Activated naive CD4-positive, alpha-beta T cell (primary cell): ENCODE measurements at regions not wholly inside any gene's neighbourhood (a gene's known extent, or its start where the extent isn't known, plus 50 kb on each side); places are given as distances from the start of the nearest gene placed in this dataset.

Experiments
- DNase-seq, 4 experiments: peaks; one replicate each; lab custom pipeline; 2025; lab: John Stamatoyannopoulos, UW

DNA sequence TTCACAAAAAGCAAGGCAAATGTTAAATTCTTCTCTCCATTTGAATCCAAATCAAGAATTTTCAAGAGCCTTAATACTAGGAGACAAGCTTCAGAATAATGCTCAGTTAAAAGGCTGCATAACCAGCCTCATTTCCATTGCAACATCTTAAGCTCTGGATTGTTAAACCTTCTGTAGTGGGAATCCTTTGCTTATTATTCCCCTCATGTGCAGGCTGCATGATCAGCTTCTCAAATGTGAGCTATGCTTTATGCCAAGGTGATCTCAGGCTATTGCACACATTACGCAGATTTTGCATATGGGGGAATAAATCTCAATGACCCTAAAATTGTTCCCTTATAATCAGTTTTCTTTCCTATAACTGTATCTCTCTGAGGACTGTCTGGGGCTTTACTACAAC is 71.7 kb upstream of the CCDC196 start:
- DNase-seq = no peak

DNA sequence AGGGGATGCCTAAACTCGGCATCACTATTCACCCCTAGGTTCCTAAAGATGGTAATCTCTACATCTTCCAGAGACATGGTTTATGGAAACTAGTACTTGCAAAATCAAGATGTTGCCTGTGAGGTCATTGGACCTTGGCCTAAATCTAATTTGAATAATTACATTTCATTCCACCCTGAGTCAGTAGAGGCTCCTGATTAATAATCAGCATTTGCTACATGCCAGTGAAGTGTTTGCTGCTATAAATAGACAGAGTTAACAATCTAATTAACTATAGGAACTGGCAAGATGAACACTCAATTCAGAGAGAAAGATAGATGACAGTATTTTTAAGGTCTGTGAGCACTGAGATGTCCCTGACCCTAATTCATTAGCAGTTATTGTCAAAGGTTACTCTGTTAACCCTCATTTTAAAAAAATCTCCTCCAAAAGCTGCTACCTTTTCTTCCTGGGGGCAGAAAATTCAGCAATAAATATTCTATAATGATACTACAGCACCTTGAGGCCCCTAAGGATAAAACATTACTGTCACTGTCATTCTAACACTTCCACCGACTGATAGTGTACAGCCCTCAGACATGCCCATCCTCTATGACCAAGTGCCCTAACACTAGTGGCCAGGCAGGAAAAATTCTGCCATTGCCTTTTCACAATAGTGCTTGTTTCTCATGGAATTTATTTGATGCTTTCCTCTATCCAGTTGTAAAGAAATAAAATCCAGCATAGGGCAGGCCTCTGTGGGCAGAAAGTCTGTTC is 65.7 kb upstream of the CCDC196 start:
- no peak for DNase-seq

DNA sequence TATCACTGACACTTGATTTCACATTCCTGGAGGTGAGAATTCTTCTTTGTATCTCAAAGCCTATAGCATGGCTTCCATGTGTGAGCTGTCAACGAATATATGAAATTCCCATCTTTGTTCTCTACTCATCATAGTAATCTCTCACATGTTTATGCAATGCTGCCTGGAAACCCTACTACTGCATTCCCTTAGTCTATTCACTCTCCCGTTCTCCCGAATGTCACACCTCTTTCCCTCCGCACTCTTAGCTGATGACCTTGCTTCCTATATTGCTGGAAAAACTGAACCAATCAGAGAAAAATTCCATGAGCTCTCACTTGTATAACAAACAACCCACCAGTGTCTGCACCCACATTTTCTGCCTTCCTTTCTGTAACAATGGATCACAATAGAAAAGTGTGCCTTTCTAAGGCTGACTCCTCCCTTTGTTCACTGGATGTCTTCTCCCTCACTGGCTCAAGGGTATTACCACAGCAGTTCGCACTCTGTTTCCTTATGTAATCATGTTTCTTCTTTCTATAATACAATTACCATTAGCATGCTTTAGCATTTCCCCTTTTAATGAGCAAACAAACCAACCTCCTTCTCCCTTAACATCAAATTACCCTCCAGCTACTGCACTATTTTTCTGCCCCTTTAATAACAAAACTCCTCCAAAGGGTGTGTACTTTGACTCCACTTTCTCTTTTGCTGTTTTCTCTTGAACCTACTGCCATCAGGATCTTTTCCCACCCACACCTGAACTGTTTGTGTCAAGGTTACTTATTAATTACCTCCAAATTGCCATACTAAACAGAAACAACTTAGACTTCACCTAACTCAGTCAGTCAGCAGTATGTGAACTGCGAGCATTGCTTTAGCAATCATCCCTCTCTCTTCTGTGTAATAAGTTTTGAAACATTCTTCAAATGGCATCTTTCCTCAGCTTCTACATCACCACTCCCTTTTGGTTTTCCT is 63.9 kb upstream of the CCDC196 start:
- DNase-seq = no peak

DNA sequence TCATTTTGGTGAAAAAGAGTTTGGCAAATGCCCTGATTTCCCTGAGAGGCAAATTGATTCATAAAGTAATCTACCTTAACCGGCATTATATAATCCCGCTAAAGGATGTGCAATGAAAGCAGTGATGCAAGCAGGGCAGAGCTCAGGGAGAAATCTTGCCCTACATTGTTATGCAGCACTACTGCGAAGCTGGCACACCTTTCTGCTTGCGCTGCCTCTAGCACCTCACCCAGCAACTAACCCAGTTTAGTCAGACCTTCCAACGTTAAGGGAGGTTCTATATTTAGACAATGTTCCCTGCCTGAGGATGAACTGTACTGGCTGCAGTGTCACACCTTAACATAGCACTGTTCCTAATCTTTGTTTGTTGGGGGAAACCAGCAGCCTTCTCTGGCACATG is 60.8 kb upstream of the CCDC196 start:
- DNase-seq = no peak

DNA sequence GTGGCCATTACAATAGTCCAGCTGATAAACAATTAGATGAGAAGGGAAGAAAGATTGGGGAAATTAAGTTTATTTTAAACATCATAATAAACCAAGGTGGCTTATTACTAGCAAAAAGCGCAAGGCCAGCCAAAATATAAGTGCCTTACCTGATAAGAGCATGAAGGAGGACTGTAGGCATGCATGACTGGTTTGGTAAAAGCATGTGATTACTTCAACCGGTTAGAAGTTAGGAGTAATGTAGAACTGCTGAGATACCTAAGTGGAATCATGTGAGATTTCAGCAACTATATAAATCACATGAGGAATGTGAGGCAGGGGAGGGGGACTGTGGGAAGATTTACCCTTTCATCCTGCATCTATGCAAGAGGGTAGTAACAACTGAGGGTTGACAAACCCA is 59.7 kb upstream of the CCDC196 start:
- no peak for DNase-seq

DNA sequence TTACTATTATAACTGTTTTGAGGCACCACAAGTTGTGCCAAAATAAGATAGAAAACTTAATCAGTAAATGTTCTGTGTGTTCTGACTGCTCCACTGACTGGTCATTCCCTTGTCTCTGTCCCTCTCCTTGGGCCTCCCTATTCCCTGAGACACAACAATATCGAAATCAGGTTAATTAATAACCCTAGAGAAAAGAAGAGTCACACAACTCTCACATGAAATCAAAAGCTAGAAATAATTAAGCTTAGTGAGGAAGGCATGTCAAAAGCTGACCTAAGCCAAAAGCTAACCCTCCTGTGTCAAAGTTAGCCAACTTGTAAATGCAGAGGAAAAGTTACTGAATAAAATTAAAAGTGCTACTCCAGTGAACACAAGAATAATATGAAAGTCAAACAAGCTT is 53.8 kb upstream of the CCDC196 start:
- no peak for DNase-seq

DNA sequence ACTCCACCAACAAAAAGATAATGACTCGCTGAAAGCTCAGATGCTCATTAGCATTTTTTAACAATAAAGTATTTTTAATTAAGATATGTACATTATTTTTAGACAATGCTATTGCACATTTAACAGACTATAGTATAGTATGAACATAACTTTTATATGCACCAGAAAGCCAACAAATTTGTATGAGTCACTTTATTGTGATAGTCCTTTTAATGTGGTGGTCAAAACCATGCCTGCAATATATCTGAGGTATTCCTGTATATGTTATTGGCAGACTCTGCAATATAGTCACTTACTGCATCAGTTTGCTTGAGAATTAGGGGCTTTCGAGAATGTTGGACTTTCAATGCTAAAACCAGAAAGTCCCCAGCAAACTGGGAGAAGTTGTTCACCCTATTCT is 51.7 kb upstream of the CCDC196 start:
- DNase-seq = no peak

DNA sequence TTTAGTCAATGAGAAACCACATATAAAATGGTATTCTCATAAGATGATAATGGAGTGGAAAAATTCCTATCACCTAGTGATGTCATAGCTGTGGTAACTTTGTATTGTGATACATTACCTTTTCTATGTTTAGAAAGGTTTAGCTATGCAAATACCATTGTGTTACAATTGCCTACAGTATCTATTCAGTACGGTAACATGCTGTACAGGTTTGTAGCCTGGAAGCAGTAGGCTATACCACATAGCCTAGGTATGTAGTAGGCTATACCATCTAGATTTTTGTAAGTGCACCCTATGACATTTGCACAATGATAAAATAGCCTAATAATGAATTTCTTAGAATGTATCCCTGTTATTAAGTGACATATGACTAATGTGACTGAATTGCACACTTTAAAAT is 50.5 kb upstream of the CCDC196 start:
- no peak for DNase-seq
